Astrocyte (in vitro differentiated cells and primary cell): ENCODE measurements at regions not wholly inside any gene's neighbourhood (a gene's known extent, or its start where the extent isn't known, plus 50 kb on each side); places are given as distances from the start of the nearest gene placed in this dataset.

ENCODE experiments used
- CTCF ChIP-seq: IDR thresholded peaks from 2 replicates; pipeline ENCODE4 v1.5.1; 2011; ENCODE audit warnings: low read depth, mild to moderate bottlenecking, inconsistent platforms, low read length, moderate library complexity; ENCODE audit not compliant: insufficient read depth
- EZH2 ChIP-seq: IDR thresholded peaks from 2 replicates; pipeline ENCODE4 v1.6.1; 2012; ENCODE audit warnings: mild to moderate bottlenecking, low read length, inconsistent platforms; ENCODE audit not compliant: insufficient read depth

GRCh38 chr15:81526029-81526428, 152.0 kb upstream of the TMC3 start:
- TF ChIP-seq CTCF, result no peak
- no peak for TF ChIP-seq EZH2
